OCI-LY3 (cell line): ENCODE measurements at regions not wholly inside any gene's neighbourhood (a gene's known extent, or its start where the extent isn't known, plus 50 kb on each side); places are given as distances from the start of the nearest gene placed in this dataset.
"Not testable (repeated sequence)": the region's sequence is repeated elsewhere in the genome, so short reads cannot be mapped to it uniquely, and the experiment has no call there.

ENCODE experiments used
- H2AFZ ChIP-seq: fragments of 200-600, 300-600 bp; shearing (Covaris generic); 2 replicates; pipeline ENCODE4 v1.6.0; 2014; ENCODE audit warnings: antibody characterized with exemption, low read depth, low read length
- H3K27ac ChIP-seq: fragments of 200-600, 300-600 bp; sonication (generic); 2 replicates; pipeline ENCODE4 v1.5.1; 2014; ENCODE audit warnings: mild to moderate bottlenecking, low read length, moderate library complexity, mixed read lengths
- H3K27me3 ChIP-seq: fragments of 200-600, 300-600 bp; sonication (generic); 2 replicates; pipeline ENCODE4 v1.6.1; 2014; ENCODE audit warnings: low read depth, low read length, mixed read lengths
- H3K36me3 ChIP-seq: fragments of 200-600, 300-600 bp; sonication (generic); replicated peaks from 2 replicates; pipeline ENCODE3; 2014; ENCODE audit warnings: low read depth, low read length, mixed read lengths
- H3K4me1 ChIP-seq: fragments of 300-600, 200-600 bp; sonication (generic); 2 replicates; pipeline ENCODE4 v1.6.1; 2014; ENCODE audit warnings: low read length, mixed read lengths
- H3K4me2 ChIP-seq: fragments of 200-600, 300-600 bp; sonication (generic); 2 replicates; pipeline ENCODE4 v1.6.1; 2014; ENCODE audit warnings: low read length, mixed read lengths
- H3K4me3 ChIP-seq: fragments of 300-600, 200-600 bp; sonication (generic); 2 replicates; pipeline ENCODE4 v1.5.1; 2014; ENCODE audit warnings: antibody characterized with exemption, mild to moderate bottlenecking, low read length, moderate library complexity
- H3K79me2 ChIP-seq: fragments of 300-600, 200-600 bp; shearing (Covaris generic); 2 replicates; pipeline ENCODE4 v1.6.1; 2014; ENCODE audit warnings: mild to moderate bottlenecking, low read length, mixed read lengths
- H3K9ac ChIP-seq: fragments of 300-600, 200-600 bp; shearing (Covaris generic); 2 replicates; pipeline ENCODE4 v1.6.0; 2014; ENCODE audit warnings: mild to moderate bottlenecking, low read length, moderate library complexity
- H3K9me3 ChIP-seq: fragments of 200-600, 300-600 bp; shearing (Covaris generic); 2 replicates; pipeline ENCODE4 v1.6.1; 2014; ENCODE audit warnings: low read length, mixed read lengths; ENCODE audit not compliant: insufficient read depth
- H4K20me1 ChIP-seq: fragments of 200-600, 300-600 bp; sonication (generic); 2 replicates; pipeline ENCODE4 v1.6.1; 2016; ENCODE audit warnings: low read length, mixed read lengths; ENCODE audit not compliant: insufficient read depth
- CTCF ChIP-seq: fragments of 200-600, 300-600 bp; sonication (generic); IDR thresholded peaks from 2 replicates; pipeline ENCODE4 v1.5.1; 2014; ENCODE audit warnings: antibody characterized with exemption, low read length, low read depth
- EZH2phosphoT487 ChIP-seq: fragments of 200-600 bp; shearing (Covaris generic); IDR thresholded peaks from 2 replicates; pipeline ENCODE4 v1.6.1; 2018; ENCODE audit warnings: antibody characterized with exemption, mixed run types, low read depth

- no peak overlapping the region for H3K4me2 ChIP-seq
- H3K4me1 ChIP-seq = no peaks in the 10 kb centered on the region
- no peaks in the 10 kb centered on the region for H3K36me3 ChIP-seq
- H3K27me3 ChIP-seq = no peaks in the 10 kb centered on the region
- H3K4me3 ChIP-seq = no peak overlapping the region
- no peak overlapping the region for H2AFZ ChIP-seq
- TF ChIP-seq CTCF (no peak), EZH2phosphoT487 (no peak)
- H4K20me1 ChIP-seq = no peaks in the 10 kb centered on the region
- no peak overlapping the region for H3K27ac ChIP-seq
- no peak overlapping the region for H3K9ac ChIP-seq
- no peaks in the 10 kb centered on the region for H3K9me3 ChIP-seq
- no peaks in the 10 kb centered on the region for H3K79me2 ChIP-seq
Observed at GRCh38 chr16:29198231-29198630, 208.3 kb downstream of the NPIPB11 start.

GRCh38 chr16:29197494-29198100, 208.9 kb downstream of the NPIPB11 start:
- not testable (repeated sequence) for H3K79me2 ChIP-seq, H4K20me1 ChIP-seq, H3K4me2 ChIP-seq, H3K27ac ChIP-seq, H3K36me3 ChIP-seq, H3K9ac ChIP-seq, H3K9me3 ChIP-seq, H3K27me3 ChIP-seq, H3K4me3 ChIP-seq, H2AFZ ChIP-seq, H3K4me1 ChIP-seq

GRCh38 chr16:29196746-29197145, 209.8 kb downstream of the NPIPB11 start:
- H3K4me2 ChIP-seq, H3K9ac ChIP-seq, H3K79me2 ChIP-seq, H3K27ac ChIP-seq, H4K20me1 ChIP-seq, H3K4me3 ChIP-seq, H3K27me3 ChIP-seq, H3K9me3 ChIP-seq, H3K36me3 ChIP-seq, H2AFZ ChIP-seq, H3K4me1 ChIP-seq: not testable (repeated sequence)

- H3K9me3 ChIP-seq, H3K36me3 ChIP-seq, H4K20me1 ChIP-seq, H3K4me1 ChIP-seq, H3K4me3 ChIP-seq, H2AFZ ChIP-seq, H3K27me3 ChIP-seq, H3K79me2 ChIP-seq, H3K4me2 ChIP-seq, H3K9ac ChIP-seq, H3K27ac ChIP-seq: not testable (repeated sequence)
Observed at GRCh38 chr16:29195116-29195872, 210.4 kb downstream of the LAT start.

GRCh38 chr16:29194185-29194844, 209.5 kb downstream of the LAT start:
- H3K36me3 ChIP-seq, H2AFZ ChIP-seq, H3K9ac ChIP-seq, H3K27me3 ChIP-seq, H3K27ac ChIP-seq, H4K20me1 ChIP-seq, H3K9me3 ChIP-seq, H3K4me2 ChIP-seq, H3K4me3 ChIP-seq, H3K79me2 ChIP-seq, H3K4me1 ChIP-seq: not testable (repeated sequence)

GRCh38 chr16:29193634-29194033, 208.8 kb downstream of the LAT start:
- not testable (repeated sequence) for H3K27me3 ChIP-seq, H3K4me2 ChIP-seq, H3K36me3 ChIP-seq, H2AFZ ChIP-seq, H3K27ac ChIP-seq, H3K4me3 ChIP-seq, H3K4me1 ChIP-seq, H4K20me1 ChIP-seq, H3K79me2 ChIP-seq, H3K9me3 ChIP-seq, H3K9ac ChIP-seq

GRCh38 chr16:29193248-29193574, 208.4 kb downstream of the LAT start:
- H3K9me3 ChIP-seq, H3K27me3 ChIP-seq: not testable (repeated sequence)

More at GRCh38 chr16:29193248-29193574, 208.4 kb downstream of the LAT start:
- H3K9ac ChIP-seq, H3K36me3 ChIP-seq, H3K4me2 ChIP-seq, H4K20me1 ChIP-seq, H3K4me3 ChIP-seq, H3K4me1 ChIP-seq, H3K27ac ChIP-seq, H2AFZ ChIP-seq, H3K79me2 ChIP-seq: not testable (repeated sequence)
